SU-DHL-6 (cell line): ENCODE measurements at regions not wholly inside any gene's neighbourhood (a gene's known extent, or its start where the extent isn't known, plus 50 kb on each side); places are given as distances from the start of the nearest gene placed in this dataset.

Experiments
- H2AFZ ChIP-seq: fragments of 200-600 bp; sonication (generic); 2 replicates; pipeline ENCODE4 v1.6.1; 2014; ENCODE audit warnings: low read depth, mild to moderate bottlenecking, moderate library complexity, mixed read lengths, antibody characterized with exemption, low read length; ENCODE audit not compliant: severe bottlenecking
- H3F3A ChIP-seq: fragments of 200-600 bp; shearing (Covaris generic); 2 replicates; pipeline ENCODE4 v1.6.0; 2016; ENCODE audit warnings: antibody characterized with exemption, mild to moderate bottlenecking; ENCODE audit not compliant: insufficient read depth
- H3K27ac ChIP-seq: fragments of 200-600 bp; sonication (generic); 2 replicates; pipeline ENCODE4 v1.5.1; 2016; ENCODE audit warnings: low read depth, mild to moderate bottlenecking, low read length, moderate library complexity, mixed read lengths
- H3K27me3 ChIP-seq: fragments of 200-600 bp; sonication (generic), shearing (Covaris generic); 2 replicates; pipeline ENCODE4 v1.6.0; 2014; ENCODE audit warnings: mild to moderate bottlenecking, low read length
- H3K36me3 ChIP-seq: fragments of 200-600 bp; sonication (generic); 2 replicates; pipeline ENCODE4 v1.6.1; 2014; ENCODE audit warnings: mild to moderate bottlenecking, low read length, mixed read lengths
- H3K4me2 ChIP-seq: fragments of 300-600, 200-600 bp; shearing (Covaris generic), sonication (generic); 2 replicates; pipeline ENCODE4 v1.6.0; 2014; ENCODE audit warnings: low read length, low read depth, mild to moderate bottlenecking; ENCODE audit not compliant: poor library complexity, severe bottlenecking
- H3K4me3 ChIP-seq: fragments of 200-600 bp; sonication (generic); 2 replicates; pipeline ENCODE4 v1.5.1; 2014; ENCODE audit warnings: antibody characterized with exemption, low read length, mild to moderate bottlenecking, mixed read lengths; ENCODE audit not compliant: insufficient read depth, poor library complexity, severe bottlenecking
- H3K79me2 ChIP-seq: fragments of 200-600 bp; sonication (generic); 2 replicates; pipeline ENCODE4 v1.6.1; 2014; ENCODE audit warnings: mild to moderate bottlenecking, low read length, moderate library complexity; ENCODE audit not compliant: insufficient read depth
- H3K9ac ChIP-seq: fragments of 200-600 bp; sonication (generic); 2 replicates; pipeline ENCODE4 v1.7.0; 2014; ENCODE audit warnings: mild to moderate bottlenecking, low read length
- H3K9me2 ChIP-seq: fragments of 200-600 bp; sonication (generic); replicated peaks from 2 replicates; pipeline ENCODE4 v1.6.1; 2014; ENCODE audit warnings: low read length; ENCODE audit not compliant: insufficient read depth
- H3K9me3 ChIP-seq: fragments of 200-600 bp; sonication (generic); 2 replicates; pipeline ENCODE4 v1.6.1; 2014; ENCODE audit warnings: low read length, mixed read lengths; ENCODE audit not compliant: insufficient read depth
- H4K20me1 ChIP-seq: fragments of 200-600 bp; sonication (generic); 2 replicates; pipeline ENCODE4 v1.6.1; 2014; ENCODE audit warnings: low read depth, mild to moderate bottlenecking, antibody characterized with exemption, low read length, moderate library complexity, mixed read lengths
- CTCF ChIP-seq: fragments of 200-600 bp; sonication (generic); IDR thresholded peaks from one replicate; pipeline ENCODE4 v1.5.1; 2017; ENCODE audit warnings: antibody characterized with exemption, mild to moderate bottlenecking, low read length, moderate library complexity; ENCODE audit not compliant: insufficient read depth, poor library complexity, severe bottlenecking
- EZH2phosphoT487 ChIP-seq: fragments of 200-600 bp; sonication (generic), shearing (Covaris generic); conservative IDR thresholded peaks from 2 replicates; pipeline ENCODE4 v1.6.1; 2018; ENCODE audit warnings: mild to moderate bottlenecking, antibody characterized with exemption, low read length, moderate library complexity, mixed read lengths

DNA sequence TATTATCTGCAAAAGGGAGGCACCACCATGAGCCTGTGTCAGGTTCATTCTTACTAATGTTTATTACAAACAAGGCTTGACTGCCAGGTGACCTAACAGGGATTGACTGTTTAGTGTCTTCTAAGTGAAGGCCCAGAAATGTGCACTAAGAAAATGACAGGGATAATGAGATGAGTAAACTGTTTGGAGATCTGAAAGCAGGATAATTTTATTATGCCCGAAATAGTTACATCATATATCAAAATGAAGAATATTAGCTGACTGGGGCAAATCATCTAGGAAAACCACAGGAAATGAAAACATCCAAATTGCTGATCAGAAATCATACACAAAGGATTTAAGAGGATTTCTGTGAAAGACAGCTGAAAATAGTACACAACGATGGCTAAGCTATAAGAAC lies 516.7 kb downstream of the HDGFL1 start:
- Histone ChIP-seq H3K4me3 (no peak overlapping the region), H3K27me3 (no peaks in the 10 kb centered on the region), H3F3A (no peaks in the 10 kb centered on the region), H2AFZ (no peak overlapping the region), H4K20me1 (no peaks in the 10 kb centered on the region), H3K79me2 (no peaks in the 10 kb centered on the region), H3K4me2 (no peak overlapping the region), H3K9me3 (0 out of 2 replicates have a peak, but pooled peaks cover 5% of the 10 kb centered on the region), H3K9ac (no peak overlapping the region), H3K27ac (no peak overlapping the region), H3K9me2 (no peaks in the 10 kb centered on the region), H3K36me3 (no peaks in the 10 kb centered on the region)
- TF ChIP-seq CTCF (no peak), EZH2phosphoT487 (no peak)

DNA sequence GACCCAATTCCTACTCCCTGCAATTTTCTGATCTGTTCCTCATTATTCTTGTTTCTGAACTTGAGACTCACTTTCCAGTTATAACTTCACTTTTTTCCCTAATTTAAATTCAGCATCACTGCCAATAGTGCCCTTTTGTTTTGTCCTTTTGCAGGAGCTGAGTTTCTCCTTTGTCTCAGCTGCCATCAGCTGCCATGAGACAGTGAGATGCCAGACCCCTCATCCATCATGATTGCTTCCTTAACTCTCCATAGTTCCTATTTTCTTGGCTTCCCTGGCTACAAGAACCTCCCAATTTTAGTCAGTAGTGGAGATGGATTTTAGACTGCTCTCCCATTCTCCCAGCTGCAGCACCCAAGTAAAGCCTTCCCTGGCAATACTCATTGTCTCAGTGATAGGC lies 518.1 kb downstream of the HDGFL1 start:
- H3K36me3 ChIP-seq, result no peaks in the 10 kb centered on the region
- H3K4me2 ChIP-seq, result no peak overlapping the region
- no peak overlapping the region for H3K4me3 ChIP-seq
- no peak overlapping the region for H3K9ac ChIP-seq
- H3F3A ChIP-seq, result no peaks in the 10 kb centered on the region
- no peak overlapping the region for H2AFZ ChIP-seq
- H3K9me2 ChIP-seq, result no peaks in the 10 kb centered on the region
- H3K27me3 ChIP-seq, result no peaks in the 10 kb centered on the region
- no peak overlapping the region for H3K27ac ChIP-seq
- H3K79me2 ChIP-seq, result no peaks in the 10 kb centered on the region
- TF ChIP-seq EZH2phosphoT487 (no peak), CTCF (no peak)
- 0 out of 2 replicates have a peak, but pooled peaks cover 5% of the 10 kb centered on the region for H3K9me3 ChIP-seq
- no peaks in the 10 kb centered on the region for H4K20me1 ChIP-seq

DNA sequence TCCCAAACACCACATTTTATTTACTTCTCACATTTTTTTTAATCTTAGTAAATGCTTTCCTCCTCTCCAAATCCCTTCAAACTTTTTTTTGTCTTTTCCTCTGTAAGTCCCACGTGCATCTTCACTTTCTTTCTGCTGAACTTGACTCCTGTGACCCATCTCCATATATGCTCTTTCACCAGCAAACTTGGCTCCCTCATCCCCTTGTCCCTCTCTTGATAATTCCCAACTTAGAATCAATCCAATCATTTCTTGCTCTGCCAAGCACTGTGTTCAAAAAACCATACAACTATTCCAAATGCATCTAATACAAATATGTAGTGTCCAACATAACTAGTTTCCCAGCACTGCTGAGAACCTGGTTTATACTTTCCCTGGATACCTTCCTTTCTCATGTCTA lies 519.4 kb downstream of the HDGFL1 start:
- no peaks in the 10 kb centered on the region for H3K27me3 ChIP-seq
- no peaks in the 10 kb centered on the region for H3K9me2 ChIP-seq
- no peaks in the 10 kb centered on the region for H3F3A ChIP-seq

More for the DNA sequence above, 519.4 kb downstream of the HDGFL1 start:
- Histone ChIP-seq H3K4me3 (no peak overlapping the region), H3K4me2 (no peak overlapping the region), H3K9me3 (0 out of 2 replicates have a peak, but pooled peaks cover 5% of the 10 kb centered on the region), H3K36me3 (no peaks in the 10 kb centered on the region), H2AFZ (no peak overlapping the region), H3K9ac (no peak overlapping the region), H3K79me2 (no peaks in the 10 kb centered on the region), H3K27ac (no peak overlapping the region), H4K20me1 (no peaks in the 10 kb centered on the region)
- TF ChIP-seq CTCF (no peak), EZH2phosphoT487 (no peak)
